Fibroblast of skin of right quadriceps (primary cell): ENCODE measurements at regions not wholly inside any gene's neighbourhood (a gene's known extent, or its start where the extent isn't known, plus 50 kb on each side); places are given as distances from the start of the nearest gene placed in this dataset.

Experiments used
- DNase-seq: peaks from one replicate; pipeline ENCODE4 v3.0.0-alpha.2; 2013

DNA sequence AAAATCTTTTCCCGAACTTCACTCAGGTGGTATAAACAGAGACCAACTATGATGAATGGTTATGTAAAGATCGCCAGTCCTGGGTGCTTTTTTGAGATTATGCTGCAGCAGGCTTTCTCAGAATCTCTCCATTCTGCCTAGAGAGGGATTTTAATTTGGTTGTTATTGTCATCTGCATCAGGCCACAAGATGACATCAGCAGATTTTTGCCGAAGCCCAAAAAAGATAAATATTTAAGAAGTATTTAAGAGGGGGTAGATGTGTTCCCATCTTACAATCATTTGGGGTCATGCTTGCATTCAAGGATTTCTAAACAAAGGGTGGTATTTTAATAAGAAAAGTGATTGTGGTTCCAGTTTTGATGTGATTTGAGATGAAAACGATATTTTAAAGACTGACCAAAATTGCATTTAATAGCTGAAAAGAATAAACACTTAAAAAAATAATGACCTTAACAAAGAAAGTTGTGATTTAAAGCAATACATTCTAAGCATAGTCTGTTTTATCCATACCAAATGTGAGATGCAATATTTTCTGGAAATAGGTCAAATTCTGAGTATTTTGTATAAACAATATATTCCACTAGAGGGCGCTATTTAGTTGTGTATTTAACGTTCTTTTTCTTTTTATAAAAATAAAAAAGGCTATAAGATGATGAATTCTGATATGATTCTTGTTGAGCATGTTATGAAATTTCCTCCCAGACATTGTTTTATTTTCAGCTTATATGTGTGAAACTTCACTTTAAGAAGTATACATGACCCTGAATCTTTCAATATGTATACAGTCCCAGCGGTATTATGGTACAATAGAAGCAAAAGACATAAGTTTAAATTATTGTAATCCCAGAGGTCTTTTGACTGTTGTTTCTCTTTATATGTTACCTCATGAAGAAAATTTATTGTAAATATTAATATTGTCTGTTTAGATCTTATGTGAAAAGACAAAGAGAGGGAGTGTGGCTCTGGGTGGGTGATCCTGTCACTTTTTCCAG, 51.0 kb upstream of the ZFP64 start:
- peak; percentile 39 for DNase-seq
